GM12878 (cell line): ENCODE measurements at regions not wholly inside any gene's neighbourhood (a gene's known extent, or its start where the extent isn't known, plus 50 kb on each side); places are given as distances from the start of the nearest gene placed in this dataset.

ENCODE experiments used
- ATAC-seq: fragments of 200-7000 bp; cut with Tn5 transposase; 3 replicates; pipeline ENCODE4 v1.9.1; 2020; ENCODE audit warnings: mild to moderate bottlenecking, moderate library complexity
- BruUV-seq: library from RNA; stranded (reverse); fragments of 400-500 nt; replicated peaks from 2 replicates; lab custom pipeline; 2021; lab: Mats Ljungman, UMichigan
- CTCF ChIA-PET: fragments of 300-600 bp; sonication (Branson Sonifier 250); formaldehyde crosslinking; extraction: SDS; loops from one replicate; lab custom pipeline; 2021; ENCODE audit warnings: inconsistent platforms; lab: Yijun Ruan, JAX
- POLR2A ChIA-PET: fragments of 350-600 bp; formaldehyde crosslinking; extraction: SDS; loops from one replicate; lab custom pipeline; 2021; ENCODE audit warnings: inconsistent platforms; lab: Charles Lee
- RAD21 ChIA-PET: fragments of 300-600 bp; sonication (Branson Sonifier 250); formaldehyde crosslinking; loops from one replicate; lab custom pipeline; 2023; ENCODE audit warnings: antibody characterized with exemption; ENCODE audit not compliant: unreplicated experiment; lab: Charles Lee
- SMC1A ChIA-PET: fragments of 300-600 bp; sonication (Branson Sonifier 250); formaldehyde crosslinking; loops from one replicate; lab custom pipeline; 2023; ENCODE audit not compliant: unreplicated experiment, uncharacterized antibody; lab: Charles Lee
- DNase-seq: peaks from one replicate; pipeline ENCODE4 v3.0.0-alpha.2; 2011; ENCODE audit warnings: low read depth, low spot score
- FAIRE-seq: peaks from 3 replicates; lab custom pipeline; 2011; peaks lifted over from hg19 to GRCh38; lab: Jason Lieb, UNC
- H2AFZ ChIP-seq: 2 replicates; pipeline ENCODE4 v1.6.0; 2011; ENCODE audit warnings: low read depth, low read length, control low read depth; ENCODE audit not compliant: control insufficient read depth
- H3K27ac ChIP-seq: 2 replicates; pipeline ENCODE4 v1.5.1; 2011; ENCODE audit warnings: control low read depth; ENCODE audit not compliant: control insufficient read depth, insufficient read depth
- H3K27me3 ChIP-seq, 2 experiments: replicated peaks in 1 of 2; 2 replicates each; pipeline versions ENCODE4 v1.6.0 to v1.6.1; 2011; ENCODE audit warnings: low read length in 1 of 2; ENCODE audit not compliant: control insufficient read depth in 2 of 2, insufficient read depth in 2 of 2
- H3K36me3 ChIP-seq, 2 experiments: 2 replicates each; pipeline ENCODE4 v1.5.1; 2011; ENCODE audit warnings: low read length in 1 of 2; ENCODE audit not compliant: control insufficient read depth in 2 of 2, insufficient read depth in 2 of 2
- H3K4me1 ChIP-seq: 2 replicates; pipeline ENCODE4 v1.6.1; 2011; ENCODE audit warnings: mild to moderate bottlenecking, low read length, moderate library complexity, mixed read lengths; ENCODE audit not compliant: control insufficient read depth, insufficient read depth
- H3K4me2 ChIP-seq: 2 replicates; pipeline ENCODE4 v1.6.0; 2011; ENCODE audit warnings: control low read depth; ENCODE audit not compliant: control insufficient read depth, insufficient read depth
- H3K4me3 ChIP-seq: fragments of 200-600 bp; sonication (generic); 2 replicates; pipeline ENCODE4 v1.5.1; 2016
- H3K79me2 ChIP-seq: 2 replicates; pipeline ENCODE4 v1.6.0; 2011; ENCODE audit warnings: low read length; ENCODE audit not compliant: control insufficient read depth, insufficient read depth
- H3K9ac ChIP-seq: 2 replicates; pipeline ENCODE4 v1.8.0; 2011; ENCODE audit warnings: low read length, control low read depth, mixed read lengths; ENCODE audit not compliant: control insufficient read depth, insufficient read depth
- H3K9me3 ChIP-seq: replicated peaks from 3 replicates; pipeline ENCODE4 v1.5.1; 2011; ENCODE audit warnings: mild to moderate bottlenecking, low read length; ENCODE audit not compliant: control insufficient read depth, insufficient read depth
- H4K20me1 ChIP-seq: 2 replicates; pipeline ENCODE4 v1.6.0; 2011; ENCODE audit not compliant: control insufficient read depth, insufficient read depth
- ASH2L ChIP-seq: fragments of 300-600, 200-600 bp; sonication (generic); IDR thresholded peaks from 2 replicates; pipeline ENCODE4 v1.6.1; 2017; ENCODE audit warnings: low read depth, mild to moderate bottlenecking, borderline replicate concordance
- BHLHE40 ChIP-seq, 2 experiments: fragments of 450-650 bp in 1 of 2; IDR thresholded peaks; 2 replicates each; pipeline ENCODE4 v1.6.1; 2011 to 2017; ENCODE audit warnings: low read depth in 2 of 2, borderline replicate concordance in 1 of 2, improper control_type of control experiment in 1 of 2, low read length in 1 of 2, mild to moderate bottlenecking in 1 of 2
- FOS ChIP-seq: IDR thresholded peaks from 3 replicates; pipeline ENCODE4 v1.6.1; 2011; ENCODE audit warnings: borderline replicate concordance; ENCODE audit not compliant: insufficient read length; ENCODE audit errors: extremely low read depth
- IKZF1 ChIP-seq: fragments of 450-650 bp; conservative IDR thresholded peaks from 2 replicates; pipeline ENCODE4 v1.6.1; 2017; ENCODE audit warnings: antibody characterized with exemption, mild to moderate bottlenecking
- JUNB ChIP-seq: IDR thresholded peaks from 2 replicates; pipeline ENCODE4 v1.6.1; 2016; ENCODE audit warnings: antibody characterized with exemption, mild to moderate bottlenecking
- SRF ChIP-seq, 2 experiments: IDR thresholded peaks; 2 replicates each; pipeline ENCODE4 v1.6.1; 2011; ENCODE audit warnings: low read depth in 2 of 2, low read length in 2 of 2, mild to moderate bottlenecking in 1 of 2, moderate library complexity in 1 of 2
- TCF3 ChIP-seq: IDR thresholded peaks from 2 replicates; pipeline ENCODE4 v1.6.1; 2012; ENCODE audit warnings: low read depth, mild to moderate bottlenecking, low read length, borderline replicate concordance; ENCODE audit not compliant: insufficient read depth
- WGBS: methylation state at CpG from one replicate; pipeline ENCODE4 v1.1.6; 2016; ENCODE audit warnings: low lambda C conversion rate; ENCODE audit not compliant: insufficient replicate concordance, insufficient coverage; ENCODE audit errors: missing lambda C conversion rate; 5-methylcytosine and 5-hydroxymethylcytosine counted together
- in situ Hi-C: fragments of 300-500 bp; cut with MboI; formaldehyde crosslinking; loops from 9 replicates; pipeline ENCODE4 v1.14.3; 2018; ENCODE audit warnings: mixed read lengths
- intact Hi-C: fragments of 100-400 bp; cut with micrococcal nuclease; formaldehyde crosslinking; loops from one replicate; pipeline ENCODE4 v1.14.2; 2022; ENCODE audit not compliant: unreplicated experiment
- TF ChIP-seq, protein P1 (sequence below): fragments of 450-650 bp; IDR thresholded peaks from 2 replicates; pipeline ENCODE4 v1.6.1; 2016; ENCODE audit warnings: mild to moderate bottlenecking
- TF ChIP-seq, protein P2 (sequence below): fragments of 450-650 bp; formaldehyde crosslinking; IDR thresholded peaks from 2 replicates; pipeline ENCODE4 v1.4.0; 2022; ENCODE audit warnings: mild to moderate bottlenecking, moderate library complexity

DNA sequence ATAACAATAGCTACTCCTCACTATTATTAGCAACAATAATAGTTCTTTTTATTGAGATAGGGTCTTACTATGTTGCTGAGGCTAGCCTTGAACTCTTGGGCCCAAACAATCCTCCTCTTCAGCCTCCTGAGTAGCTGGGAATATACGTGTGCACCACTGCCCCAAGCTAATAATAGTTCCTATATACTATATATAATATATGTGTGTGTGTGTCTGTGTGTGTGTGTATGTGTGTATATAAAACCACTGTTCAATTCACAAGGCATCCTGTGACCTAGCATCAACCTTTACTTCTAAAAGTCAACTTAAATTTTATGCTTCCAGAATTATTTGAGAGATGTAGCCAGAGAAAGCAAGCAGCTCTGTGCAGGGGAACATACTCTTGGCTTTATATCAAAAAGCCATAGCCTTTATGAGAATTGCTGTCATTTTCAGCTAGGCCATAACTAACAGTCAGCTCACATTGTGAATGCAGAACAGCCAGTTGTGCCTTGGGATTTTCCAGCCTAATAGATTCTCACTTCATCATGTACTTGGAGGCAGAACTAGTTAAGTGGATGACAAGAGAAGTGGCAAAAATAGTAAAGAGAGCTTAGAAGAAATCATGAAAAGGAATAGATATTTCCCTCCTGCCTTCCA lies 665.5 kb downstream of the NYAP2 start:
- POLR2A ChIA-PET, result no interaction called here
- 3% methylated on average over 1 of the region's 1 CpG for WGBS
- ATAC-seq, result no peak

More for the DNA sequence above, 665.5 kb downstream of the NYAP2 start:
- no peaks in the 10 kb centered on the region for H3K27me3 ChIP-seq
- no peak overlapping the region for H3K4me2 ChIP-seq
- no peaks in the 10 kb centered on the region for H3K36me3 ChIP-seq
- H2AFZ ChIP-seq, result no peak overlapping the region
- ChIA-PET SMC1A (interaction anchor here (1.1 kb wide), 1 partner anchor 10 kb away, joined by 4 read pairs; no protein-coding TSS in a partner anchor), RAD21 (no interaction called here), CTCF (no interaction called here)
- FAIRE-seq (no peak), DNase-seq (no peak)
- H3K4me1 ChIP-seq, result no peaks in the 10 kb centered on the region
- no peak overlapping the region for H3K9ac ChIP-seq
- no peak overlapping the region for H3K4me3 ChIP-seq
- no peaks in the 10 kb centered on the region for H3K79me2 ChIP-seq
- no peaks in the 10 kb centered on the region for H4K20me1 ChIP-seq
- no TSS peak for BruUV-seq
- TF ChIP-seq ASH2L (no peak), JUNB (no peak), TCF3 (no peak), FOS (no peak), IKZF1 (no peak), SRF (IDR thresholded peaks at IDR 0.05; ENCODE audit: low read depth in 2 of 2, low read length in 2 of 2) (no peak), BHLHE40 (IDR thresholded peaks at IDR 0.05; ENCODE audit: borderline replicate concordance in 1 of 2, low read depth in 2 of 2, low read length in 1 of 2) (no peak)
- TF ChIP-seq, protein P1, sequence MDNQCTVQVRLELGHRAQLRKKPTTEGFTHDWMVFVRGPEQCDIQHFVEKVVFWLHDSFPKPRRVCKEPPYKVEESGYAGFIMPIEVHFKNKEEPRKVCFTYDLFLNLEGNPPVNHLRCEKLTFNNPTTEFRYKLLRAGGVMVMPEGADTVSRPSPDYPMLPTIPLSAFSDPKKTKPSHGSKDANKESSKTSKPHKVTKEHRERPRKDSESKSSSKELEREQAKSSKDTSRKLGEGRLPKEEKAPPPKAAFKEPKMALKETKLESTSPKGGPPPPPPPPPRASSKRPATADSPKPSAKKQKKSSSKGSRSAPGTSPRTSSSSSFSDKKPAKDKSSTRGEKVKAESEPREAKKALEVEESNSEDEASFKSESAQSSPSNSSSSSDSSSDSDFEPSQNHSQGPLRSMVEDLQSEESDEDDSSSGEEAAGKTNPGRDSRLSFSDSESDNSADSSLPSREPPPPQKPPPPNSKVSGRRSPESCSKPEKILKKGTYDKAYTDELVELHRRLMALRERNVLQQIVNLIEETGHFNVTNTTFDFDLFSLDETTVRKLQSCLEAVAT, result no peak
- TF ChIP-seq, protein P2, sequence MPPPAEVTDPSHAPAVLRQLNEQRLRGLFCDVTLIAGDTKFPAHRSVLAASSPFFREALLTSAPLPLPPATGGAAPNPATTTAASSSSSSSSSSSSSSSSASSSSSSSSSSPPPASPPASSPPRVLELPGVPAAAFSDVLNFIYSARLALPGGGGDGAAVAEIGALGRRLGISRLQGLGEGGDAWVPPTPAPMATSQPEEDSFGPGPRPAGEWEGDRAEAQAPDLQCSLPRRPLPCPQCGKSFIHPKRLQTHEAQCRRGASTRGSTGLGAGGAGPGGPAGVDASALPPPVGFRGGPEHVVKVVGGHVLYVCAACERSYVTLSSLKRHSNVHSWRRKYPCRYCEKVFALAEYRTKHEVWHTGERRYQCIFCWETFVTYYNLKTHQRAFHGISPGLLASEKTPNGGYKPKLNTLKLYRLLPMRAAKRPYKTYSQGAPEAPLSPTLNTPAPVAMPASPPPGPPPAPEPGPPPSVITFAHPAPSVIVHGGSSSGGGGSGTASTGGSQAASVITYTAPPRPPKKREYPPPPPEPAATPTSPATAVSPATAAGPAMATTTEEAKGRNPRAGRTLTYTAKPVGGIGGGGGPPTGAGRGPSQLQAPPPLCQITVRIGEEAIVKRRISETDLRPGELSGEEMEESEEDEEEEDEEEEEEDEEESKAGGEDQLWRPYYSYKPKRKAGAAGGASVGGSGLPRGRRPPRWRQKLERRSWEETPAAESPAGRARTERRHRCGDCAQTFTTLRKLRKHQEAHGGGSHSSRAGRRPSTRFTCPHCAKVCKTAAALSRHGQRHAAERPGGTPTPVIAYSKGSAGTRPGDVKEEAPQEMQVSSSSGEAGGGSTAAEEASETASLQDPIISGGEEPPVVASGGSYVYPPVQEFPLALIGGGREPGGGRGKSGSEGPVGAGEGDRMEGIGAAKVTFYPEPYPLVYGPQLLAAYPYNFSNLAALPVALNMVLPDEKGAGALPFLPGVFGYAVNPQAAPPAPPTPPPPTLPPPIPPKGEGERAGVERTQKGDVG (CRISPR knock-in tag), result no peak
- no peaks in the 10 kb centered on the region for H3K9me3 ChIP-seq
- H3K27ac ChIP-seq, result no peak overlapping the region
- intact Hi-C loops (no loop called here), in situ Hi-C loops (no loop called here)
